C4-2B (cell line): ENCODE measurements at regions not wholly inside any gene's neighbourhood (a gene's known extent, or its start where the extent isn't known, plus 50 kb on each side); places are given as distances from the start of the nearest gene placed in this dataset.

ENCODE experiments used
- H3K27ac ChIP-seq: fragments of 450-650 bp; 2 replicates; pipeline ENCODE4 v1.5.1; 2017
- CTCF ChIP-seq: fragments of 450-650 bp; conservative IDR thresholded peaks from 2 replicates; pipeline ENCODE4 v1.5.1; 2017; ENCODE audit warnings: mild to moderate bottlenecking
- ZFX ChIP-seq: fragments of 450-650 bp; IDR thresholded peaks from 2 replicates; pipeline ENCODE4 v1.6.1; 2017

- H3K27ac ChIP-seq = no peak overlapping the region
- TF ChIP-seq ZFX = no peak
- TF ChIP-seq CTCF = no peak
These were observed 186.4 kb upstream of the ZRANB2 start for GRCh38 chr1:71267220-71267619.

- no peak overlapping the region for H3K27ac ChIP-seq
- TF ChIP-seq CTCF (no peak), ZFX (no peak)
These were observed 183.2 kb upstream of the ZRANB2 start for GRCh38 chr1:71264039-71264438.

- no peak for TF ChIP-seq ZFX
- TF ChIP-seq CTCF = no peak
- no peak overlapping the region for H3K27ac ChIP-seq
These were observed 182.1 kb upstream of the ZRANB2 start for GRCh38 chr1:71262970-71263369.

- no peak overlapping the region for H3K27ac ChIP-seq
These were observed 172.1 kb upstream of the ZRANB2 start for GRCh38 chr1:71252900-71253299.

GRCh38 chr1:71245246-71245645 lies 164.4 kb upstream of the ZRANB2 start:
- H3K27ac ChIP-seq = no peak overlapping the region
- TF ChIP-seq CTCF = no peak
- no peak for TF ChIP-seq ZFX

More at GRCh38 chr1:71252900-71253299, 172.1 kb upstream of the ZRANB2 start:
- TF ChIP-seq ZFX = no peak
- no peak for TF ChIP-seq CTCF

- TF ChIP-seq ZFX (no peak), CTCF (no peak)
- H3K27ac ChIP-seq = no peak overlapping the region
These were observed 161.4 kb upstream of the ZRANB2 start for GRCh38 chr1:71242239-71242638.

- TF ChIP-seq ZFX = no peak
- no peak for TF ChIP-seq CTCF
- H3K27ac ChIP-seq = no peak overlapping the region
These were observed 159.8 kb upstream of the ZRANB2 start for GRCh38 chr1:71240656-71241055.
